IPS DF 6.9 (cell line): ENCODE measurements at regions not wholly inside any gene's neighbourhood (a gene's known extent, or its start where the extent isn't known, plus 50 kb on each side); places are given as distances from the start of the nearest gene placed in this dataset.
"Not testable (repeated sequence)": the region's sequence is repeated elsewhere in the genome, so short reads cannot be mapped to it uniquely, and the experiment has no call there.

ENCODE experiments used
- DNase-seq: peaks from one replicate; pipeline ENCODE4 v3.0.0-alpha.2; 2013; ENCODE audit warnings: low read depth, low spot score
- H3K27ac ChIP-seq: one replicate; pipeline ENCODE4 v1.5.1; 2013; ENCODE audit warnings: low read length, control low read depth
- H3K27me3 ChIP-seq: 2 replicates; pipeline ENCODE4 v1.6.1; 2013; ENCODE audit warnings: mild to moderate bottlenecking, low read length; ENCODE audit not compliant: control insufficient read depth, insufficient read depth
- H3K36me3 ChIP-seq: 2 replicates; pipeline ENCODE4 v1.6.1; 2013; ENCODE audit warnings: low read length; ENCODE audit not compliant: control insufficient read depth, insufficient read depth
- H3K4me1 ChIP-seq: 2 replicates; pipeline ENCODE4 v1.6.1; 2013; ENCODE audit warnings: low read length; ENCODE audit not compliant: control insufficient read depth, insufficient read depth
- H3K4me3 ChIP-seq: 2 replicates; pipeline ENCODE4 v1.5.1; 2013; ENCODE audit warnings: mild to moderate bottlenecking, low read length
- H3K9me3 ChIP-seq: 2 replicates; pipeline ENCODE4 v1.6.1; 2013; ENCODE audit warnings: low read length, inconsistent platforms; ENCODE audit not compliant: control insufficient read depth, insufficient read depth
- WGBS: extraction: QIAGEN DNeasy Blood & Tissue Kit; methylation state at CpG from one replicate; pipeline ENCODE4 v1.1.7; 2013; ENCODE audit warnings: mixed read lengths, missing lambda C conversion rate; ENCODE audit not compliant: insufficient read length, insufficient coverage; 5-methylcytosine and 5-hydroxymethylcytosine counted together

GRCh38 chr2:49355611-49356010 is 201.3 kb upstream of the FSHR start:
- no peaks in the 10 kb centered on the region for H3K27me3 ChIP-seq
- H3K4me1 ChIP-seq, result no peaks in the 10 kb centered on the region
- DNase-seq, result no peak
- H3K27ac ChIP-seq, result no peak overlapping the region
- no peaks in the 10 kb centered on the region for H3K36me3 ChIP-seq
- H3K4me3 ChIP-seq, result no peak overlapping the region
- H3K9me3 ChIP-seq, result no peaks in the 10 kb centered on the region

- no peaks in the 10 kb centered on the region for H3K9me3 ChIP-seq
Observed at GRCh38 chr2:49351560-49351959, 197.2 kb upstream of the FSHR start.

GRCh38 chr2:49343638-49344037 is 189.3 kb upstream of the FSHR start:
- no peaks in the 10 kb centered on the region for H3K9me3 ChIP-seq
- H3K36me3 ChIP-seq, result no peaks in the 10 kb centered on the region
- no peaks in the 10 kb centered on the region for H3K27me3 ChIP-seq
- no peak for DNase-seq
- no peak overlapping the region for H3K27ac ChIP-seq
- H3K4me1 ChIP-seq, result no peaks in the 10 kb centered on the region
- no peak overlapping the region for H3K4me3 ChIP-seq
- no CpG with 5 or more reads among the region's 3 CpGs for WGBS

More at GRCh38 chr2:49351560-49351959, 197.2 kb upstream of the FSHR start:
- H3K27ac ChIP-seq, result no peak overlapping the region
- no peak overlapping the region for H3K4me3 ChIP-seq
- no peaks in the 10 kb centered on the region for H3K4me1 ChIP-seq
- no peak for DNase-seq
- no CpG with 5 or more reads among the region's 4 CpGs for WGBS
- H3K27me3 ChIP-seq, result no peaks in the 10 kb centered on the region
- no peaks in the 10 kb centered on the region for H3K36me3 ChIP-seq

- Histone ChIP-seq H3K4me3 (no peak overlapping the region), H3K9me3 (no peaks in the 10 kb centered on the region), H3K27me3 (no peaks in the 10 kb centered on the region), H3K36me3 (no peaks in the 10 kb centered on the region), H3K27ac (no peak overlapping the region), H3K4me1 (no peaks in the 10 kb centered on the region)
- no CpG with 5 or more reads among the region's 1 CpG for WGBS
- no peak for DNase-seq
Observed at GRCh38 chr2:49342156-49342555, 187.8 kb upstream of the FSHR start.

- no peaks in the 10 kb centered on the region for H3K9me3 ChIP-seq
- no peaks in the 10 kb centered on the region for H3K27me3 ChIP-seq
- no peaks in the 10 kb centered on the region for H3K36me3 ChIP-seq
- H3K4me1 ChIP-seq, result no peaks in the 10 kb centered on the region
- no peak overlapping the region for H3K4me3 ChIP-seq
- no peak for DNase-seq
- no peak overlapping the region for H3K27ac ChIP-seq
- no CpG with 5 or more reads among the region's 5 CpGs for WGBS
Observed at GRCh38 chr2:49335546-49335945, 181.2 kb upstream of the FSHR start.

- Histone ChIP-seq H3K4me3 (no peak overlapping the region), H3K27me3 (no peaks in the 10 kb centered on the region), H3K9me3 (no peaks in the 10 kb centered on the region), H3K36me3 (no peaks in the 10 kb centered on the region), H3K27ac (no peak overlapping the region), H3K4me1 (no peaks in the 10 kb centered on the region)
- DNase-seq, result no peak
- no CpG with 5 or more reads among the region's 1 CpG for WGBS
Observed at GRCh38 chr2:49332415-49332814, 178.1 kb upstream of the FSHR start.

- no CpG with 5 or more reads among the region's 1 CpG for WGBS
Observed at GRCh38 chr2:49318531-49318930, 164.2 kb upstream of the FSHR start.

GRCh38 chr2:49309461-49309860 is 155.1 kb upstream of the FSHR start:
- H3K4me3 ChIP-seq, result no peak overlapping the region
- H3K27ac ChIP-seq, result no peak overlapping the region
- no peaks in the 10 kb centered on the region for H3K27me3 ChIP-seq
- H3K4me1 ChIP-seq, result no peaks in the 10 kb centered on the region
- H3K36me3 ChIP-seq, result no peaks in the 10 kb centered on the region
- no peaks in the 10 kb centered on the region for H3K9me3 ChIP-seq
- WGBS, result no CpG with 5 or more reads among the region's 3 CpGs
- no peak for DNase-seq

More at GRCh38 chr2:49318531-49318930, 164.2 kb upstream of the FSHR start:
- Histone ChIP-seq H3K36me3 (no peaks in the 10 kb centered on the region), H3K9me3 (no peaks in the 10 kb centered on the region), H3K27me3 (no peaks in the 10 kb centered on the region), H3K4me1 (no peaks in the 10 kb centered on the region), H3K4me3 (no peak overlapping the region), H3K27ac (no peak overlapping the region)
- DNase-seq, result no peak

- H3K27me3 ChIP-seq, result no peaks in the 10 kb centered on the region
- no peak for DNase-seq
- no peaks in the 10 kb centered on the region for H3K36me3 ChIP-seq
- no peak overlapping the region for H3K4me3 ChIP-seq
- H3K27ac ChIP-seq, result no peak overlapping the region
- no peaks in the 10 kb centered on the region for H3K9me3 ChIP-seq
- H3K4me1 ChIP-seq, result no peaks in the 10 kb centered on the region
- WGBS, result no CpG with 5 or more reads among the region's 3 CpGs
Observed at GRCh38 chr2:49306925-49307324, 152.6 kb upstream of the FSHR start.

- H3K36me3 ChIP-seq, H3K27me3 ChIP-seq, H3K27ac ChIP-seq, H3K4me1 ChIP-seq, H3K4me3 ChIP-seq, DNase-seq, H3K9me3 ChIP-seq: not testable (repeated sequence)
- WGBS, result no CpG with 5 or more reads among the region's 5 CpGs
Observed at GRCh38 chr2:49298693-49299092, 144.4 kb upstream of the FSHR start.

- DNase-seq, result no peak
- Histone ChIP-seq H3K9me3 (no peaks in the 10 kb centered on the region), H3K4me1 (no peaks in the 10 kb centered on the region), H3K27ac (no peak overlapping the region), H3K27me3 (no peaks in the 10 kb centered on the region), H3K4me3 (no peak overlapping the region), H3K36me3 (no peaks in the 10 kb centered on the region)
- no CpG with 5 or more reads among the region's 7 CpGs for WGBS
Observed at GRCh38 chr2:49298230-49298629, 143.9 kb upstream of the FSHR start.
